Breast epithelium (tissue), 4 donors: ENCODE measurements at regions not wholly inside any gene's neighbourhood (a gene's known extent, or its start where the extent isn't known, plus 50 kb on each side); places are given as distances from the start of the nearest gene placed in this dataset.

ENCODE experiments used
- DNase-seq, 2 donors: peaks; one replicate each; pipeline ENCODE4 v3.0.0-alpha.2; 2019; ENCODE audit warnings: low spot score in 2 of 2
- H3K27ac ChIP-seq, 2 donors: fragments of 200-600 bp; sonication (generic) in 1 of 2; one replicate each; pipeline ENCODE4 v1.5.1; 2016 to 2019; ENCODE audit warnings: mild to moderate bottlenecking in 1 of 2
- H3K27me3 ChIP-seq, 2 donors: fragments of 200-600 bp; sonication (generic) in 1 of 2; one replicate each; pipeline versions ENCODE4 v1.5.1 to v1.6.0; 2017 to 2019; ENCODE audit warnings: control low read depth in 1 of 2, mild to moderate bottlenecking in 1 of 2
- H3K36me3 ChIP-seq: fragments of 200-600 bp; one replicate; pipeline ENCODE4 v1.5.1; 2019
- H3K4me1 ChIP-seq, 2 donors: fragments of 200-600 bp; sonication (generic); one replicate each; pipeline ENCODE4 v1.5.1; 2016 to 2019; ENCODE audit warnings: control low read depth in 1 of 2
- H3K4me3 ChIP-seq, 3 donors: fragments of 200-600 bp; sonication (generic); 1 replicate in 2 of 3; 2 replicates in 1 of 3; pipeline ENCODE4 v1.5.1; 2016 to 2019; ENCODE audit warnings: mild to moderate bottlenecking in 3 of 3, moderate library complexity in 2 of 3
- H3K9me3 ChIP-seq, 2 donors: fragments of 200-600 bp; sonication (generic) in 1 of 2; one replicate each; pipeline ENCODE4 v1.5.1; 2016 to 2019; ENCODE audit warnings: control low read depth in 1 of 2
- CTCF ChIP-seq, 3 donors: fragments of 450-650 bp; IDR thresholded peaks; one replicate each; pipeline ENCODE4 v1.5.1; 2016 to 2017; ENCODE audit warnings: antibody characterized with exemption in 3 of 3, mild to moderate bottlenecking in 3 of 3, moderate library complexity in 3 of 3
- POLR2A ChIP-seq: fragments of 450-650 bp; IDR thresholded peaks from one replicate; pipeline ENCODE4 v1.6.1; 2016; ENCODE audit warnings: antibody characterized with exemption, mild to moderate bottlenecking, moderate library complexity
- POLR2AphosphoS5 ChIP-seq, 3 donors: sonication (generic); formaldehyde crosslinking; IDR thresholded peaks; one replicate each; pipeline ENCODE4 v1.6.1; 2017; ENCODE audit warnings: antibody characterized with exemption in 3 of 3
- intact Hi-C: fragments of 100-400 bp; cut with DNase I; formaldehyde crosslinking; loops from one replicate; pipeline ENCODE4 v1.15.1; 2023; ENCODE audit warnings: low total_unique reads

GRCh38 chr9:30773427-30773826 lies 1611.0 kb upstream of the ACO1 start:
- H3K36me3 ChIP-seq, result no peaks in the 10 kb centered on the region
- no peaks in the 10 kb centered on the region for H3K27me3 ChIP-seq
- DNase-seq, result no peak
- no peak overlapping the region for H3K4me3 ChIP-seq
- no peaks in the 10 kb centered on the region for H3K4me1 ChIP-seq
- intact Hi-C loops, result no loop called here
- TF ChIP-seq CTCF (IDR thresholded peaks at IDR 0.05) (no peak), POLR2AphosphoS5 (IDR thresholded peaks at IDR 0.05) (no peak), POLR2A (no peak)
- H3K9me3 ChIP-seq, result peaks cover 2 to 4% of the 10 kb centered on the region in 2 donors
- no peak overlapping the region for H3K27ac ChIP-seq

GRCh38 chr9:30774326-30774725 lies 1610.1 kb upstream of the ACO1 start:
- Histone ChIP-seq H3K4me3 (no peak overlapping the region), H3K27ac (no peak overlapping the region), H3K9me3 (peaks cover 2 to 4% of the 10 kb centered on the region in 2 donors), H3K4me1 (no peaks in the 10 kb centered on the region), H3K36me3 (no peaks in the 10 kb centered on the region), H3K27me3 (no peaks in the 10 kb centered on the region)
- intact Hi-C loops, result no loop called here
- no peak for TF ChIP-seq CTCF (IDR thresholded peaks at IDR 0.05)
- no peak for TF ChIP-seq POLR2A
- TF ChIP-seq POLR2AphosphoS5 (IDR thresholded peaks at IDR 0.05), result no peak
- no peak for DNase-seq

- H3K4me3 ChIP-seq, result no peak overlapping the region
- no peaks in the 10 kb centered on the region for H3K4me1 ChIP-seq
- no peak for DNase-seq
- intact Hi-C loops, result no loop called here
- no peaks in the 10 kb centered on the region for H3K36me3 ChIP-seq
- no peaks in the 10 kb centered on the region for H3K27me3 ChIP-seq
- TF ChIP-seq CTCF (IDR thresholded peaks at IDR 0.05) (no peak), POLR2A (no peak), POLR2AphosphoS5 (IDR thresholded peaks at IDR 0.05) (no peak)
- H3K9me3 ChIP-seq, result peaks cover 2 to 4% of the 10 kb centered on the region in 2 donors
- no peak overlapping the region for H3K27ac ChIP-seq
These were observed 1609.2 kb upstream of the ACO1 start for GRCh38 chr9:30775236-30775635.

- no peak for DNase-seq
- no peak overlapping the region for H3K27ac ChIP-seq
- no peaks in the 10 kb centered on the region for H3K4me1 ChIP-seq
- H3K9me3 ChIP-seq, result no peaks in the 10 kb centered on the region
- no peaks in the 10 kb centered on the region for H3K27me3 ChIP-seq
- no peak overlapping the region for H3K4me3 ChIP-seq
- H3K36me3 ChIP-seq, result no peaks in the 10 kb centered on the region
- TF ChIP-seq POLR2A, result no peak
- no peak for TF ChIP-seq POLR2AphosphoS5 (IDR thresholded peaks at IDR 0.05)
- no peak for TF ChIP-seq CTCF (IDR thresholded peaks at IDR 0.05)
- intact Hi-C loops, result no loop called here
These were observed 1587.7 kb upstream of the ACO1 start for GRCh38 chr9:30796764-30797163.

GRCh38 chr9:30799527-30800101 lies 1584.8 kb upstream of the ACO1 start:
- H3K27me3 ChIP-seq, result no peaks in the 10 kb centered on the region
- TF ChIP-seq CTCF (IDR thresholded peaks at IDR 0.05), result no peak
- no peak for TF ChIP-seq POLR2A
- TF ChIP-seq POLR2AphosphoS5 (IDR thresholded peaks at IDR 0.05), result no peak
- H3K9me3 ChIP-seq, result no peaks in the 10 kb centered on the region
- H3K4me1 ChIP-seq, result no peaks in the 10 kb centered on the region
- intact Hi-C loops, result no loop called here
- H3K27ac ChIP-seq, result no peak overlapping the region
- no peak overlapping the region for H3K4me3 ChIP-seq
- DNase-seq, result no peak
- H3K36me3 ChIP-seq, result no peaks in the 10 kb centered on the region
